HG02981 (cell line): ENCODE measurements at regions not wholly inside any gene's neighbourhood (a gene's known extent, or its start where the extent isn't known, plus 50 kb on each side); places are given as distances from the start of the nearest gene placed in this dataset.
"Not testable (repeated sequence)": the region's sequence is repeated elsewhere in the genome, so short reads cannot be mapped to it uniquely, and the experiment has no call there.

Source experiments
- ATAC-seq: cut with Tn5 transposase; IDR thresholded peaks from one replicate; pipeline ENCODE4 v1.9.1; 2021; ENCODE audit warnings: mild to moderate bottlenecking, moderate library complexity; ENCODE audit not compliant: unreplicated experiment

DNA sequence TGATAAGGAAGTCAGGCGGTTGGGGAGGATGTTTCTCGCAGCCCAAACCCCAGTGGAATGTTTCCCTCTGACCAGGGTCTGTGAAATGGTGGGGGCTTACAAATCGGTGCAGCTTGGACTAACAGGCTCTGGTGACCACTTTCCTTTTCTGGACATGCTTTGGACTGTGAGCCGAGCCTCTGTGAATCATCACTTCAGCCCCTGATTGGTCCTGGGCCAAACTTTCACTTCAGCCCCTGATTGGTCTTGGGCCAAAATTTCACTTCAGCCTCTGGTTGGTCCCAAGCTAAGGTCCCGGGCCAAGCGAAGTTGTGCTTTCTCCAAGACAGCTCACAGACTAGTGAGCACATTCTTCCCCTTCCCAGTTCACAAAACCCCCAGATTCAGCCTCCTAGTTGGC is 223.7 kb upstream of the ANKRD20A1 start:
- not testable (repeated sequence) for ATAC-seq

DNA sequence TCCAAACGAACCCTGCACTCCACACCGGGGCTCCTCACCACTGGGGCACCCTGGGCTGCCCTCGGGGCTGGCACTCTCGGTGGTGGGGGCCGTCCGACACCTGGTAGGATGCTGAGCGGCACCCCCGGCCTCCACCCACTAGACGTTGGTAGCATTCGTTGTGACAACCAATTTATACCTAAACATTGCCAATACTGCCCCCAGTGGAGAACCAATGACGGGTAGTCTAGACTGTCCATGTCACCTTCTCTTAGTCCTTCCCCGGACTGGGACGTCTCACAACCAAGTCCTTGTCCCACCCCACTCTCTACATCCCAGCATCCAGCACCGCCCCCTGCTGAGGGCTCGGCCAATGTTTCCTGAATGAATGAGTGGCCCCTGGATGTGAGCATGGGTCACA is 246.8 kb upstream of the ANKRD20A1 start:
- ATAC-seq = not testable (repeated sequence)

GRCh38 chr9:67609872-67610271 is 248.9 kb upstream of the ANKRD20A1 start:
- ATAC-seq = not testable (repeated sequence)

DNA sequence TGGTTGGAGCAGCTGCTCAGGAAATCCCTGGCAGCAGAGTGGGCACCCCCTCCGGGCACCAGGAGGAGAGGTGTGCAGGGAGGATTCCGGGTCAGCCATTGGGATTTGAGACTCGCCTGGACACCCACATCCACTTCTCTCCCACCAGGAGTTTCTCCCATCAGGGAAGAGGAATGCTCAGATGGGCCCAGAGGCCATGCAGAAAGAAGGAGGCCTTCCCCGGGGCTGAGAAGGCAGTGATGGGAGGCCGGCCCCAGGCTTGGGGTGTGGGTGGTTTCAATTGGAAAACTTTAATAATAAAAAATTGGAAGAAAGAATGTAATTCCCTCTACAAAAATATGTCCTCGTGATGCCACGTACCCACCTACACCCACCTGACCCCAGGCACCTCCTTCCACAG is 249.3 kb upstream of the ANKRD20A1 start:
- ATAC-seq = not testable (repeated sequence)

DNA sequence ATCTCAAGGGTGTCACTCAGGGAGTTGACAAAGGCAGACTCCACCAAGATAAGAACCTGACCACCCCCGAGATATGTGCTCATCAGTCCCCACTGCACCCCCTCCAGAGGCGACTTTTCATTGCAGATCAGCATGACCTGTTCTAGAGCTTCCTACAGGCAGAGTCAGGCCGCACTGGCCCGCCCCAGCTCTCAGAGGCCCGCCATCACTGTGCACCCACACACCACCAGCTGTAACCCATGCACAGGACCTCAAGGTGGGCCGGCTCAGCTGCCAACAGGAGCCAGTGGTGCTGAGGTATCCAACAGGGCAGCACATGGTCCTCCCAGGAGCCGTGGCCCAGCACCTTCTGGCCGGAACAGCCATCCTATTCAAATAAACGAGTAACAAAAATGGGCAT is 253.6 kb upstream of the ANKRD20A1 start:
- ATAC-seq = not testable (repeated sequence)

- ATAC-seq = not testable (repeated sequence)
Measured at GRCh38 chr9:67603609-67604008, 255.1 kb upstream of the ANKRD20A1 start.

- not testable (repeated sequence) for ATAC-seq
Measured at GRCh38 chr9:67592424-67592823, 266.3 kb upstream of the ANKRD20A1 start.

- not testable (repeated sequence) for ATAC-seq
Measured at GRCh38 chr9:67555874-67556273, 302.9 kb upstream of the ANKRD20A1 start.

DNA sequence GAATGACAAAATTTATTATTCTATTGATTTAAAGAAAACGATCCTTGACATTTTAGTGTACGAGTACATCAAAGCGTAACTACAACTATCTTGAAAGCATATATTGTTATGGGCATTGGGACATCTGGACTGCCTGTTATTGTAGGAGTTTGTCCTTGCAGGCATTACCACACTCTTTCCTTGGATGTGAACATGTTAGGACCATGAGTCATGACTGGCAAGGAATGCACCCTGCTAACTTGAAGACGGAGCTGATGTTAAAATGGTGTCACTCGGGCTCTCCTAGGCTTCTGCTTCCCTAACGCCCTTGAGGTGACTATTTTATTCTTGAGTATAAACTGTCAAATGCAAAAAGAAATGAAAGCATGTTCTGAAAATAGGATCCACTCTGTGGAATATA is 308.7 kb upstream of the ANKRD20A1 start:
- ATAC-seq = not testable (repeated sequence)

DNA sequence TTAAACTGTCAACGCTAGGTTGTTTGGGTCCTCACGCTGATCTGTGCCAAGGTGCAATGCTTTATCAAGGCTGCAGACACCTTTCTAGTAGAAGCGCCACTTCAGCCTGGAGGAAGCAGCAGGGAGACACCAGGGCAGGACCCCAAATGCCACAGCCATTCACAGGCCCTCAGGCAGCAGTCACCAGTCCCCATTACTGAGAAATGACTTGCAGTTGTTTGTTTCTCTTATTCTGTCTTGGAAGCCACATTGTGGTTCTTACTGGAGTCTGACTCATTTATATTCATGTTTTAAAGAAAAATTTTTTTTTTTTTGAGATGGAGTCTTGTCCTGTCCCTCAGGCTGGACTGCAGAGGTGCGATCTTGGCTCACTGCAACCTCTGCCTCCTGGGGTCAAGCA is 328.9 kb upstream of the ANKRD20A1 start:
- ATAC-seq = not testable (repeated sequence)

DNA sequence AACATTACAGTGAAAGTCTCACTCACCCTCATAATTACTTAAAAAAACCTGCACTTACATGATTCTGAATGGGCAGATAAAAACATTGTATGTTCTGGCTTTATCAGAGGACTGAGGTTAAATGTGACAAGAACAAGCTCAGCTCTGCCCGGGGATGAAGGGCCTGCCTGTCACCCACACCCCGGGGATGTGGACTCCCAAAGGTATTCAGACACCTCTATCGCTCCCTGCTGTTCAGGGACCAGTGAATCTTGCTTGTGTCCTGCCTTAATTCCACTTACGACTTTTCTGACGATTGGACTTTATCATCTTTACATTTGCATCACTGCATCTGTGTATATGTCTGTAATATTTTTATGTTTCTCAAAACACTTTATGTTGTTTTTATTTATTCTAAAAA is 341.8 kb upstream of the ANKRD20A1 start:
- ATAC-seq = not testable (repeated sequence)

DNA sequence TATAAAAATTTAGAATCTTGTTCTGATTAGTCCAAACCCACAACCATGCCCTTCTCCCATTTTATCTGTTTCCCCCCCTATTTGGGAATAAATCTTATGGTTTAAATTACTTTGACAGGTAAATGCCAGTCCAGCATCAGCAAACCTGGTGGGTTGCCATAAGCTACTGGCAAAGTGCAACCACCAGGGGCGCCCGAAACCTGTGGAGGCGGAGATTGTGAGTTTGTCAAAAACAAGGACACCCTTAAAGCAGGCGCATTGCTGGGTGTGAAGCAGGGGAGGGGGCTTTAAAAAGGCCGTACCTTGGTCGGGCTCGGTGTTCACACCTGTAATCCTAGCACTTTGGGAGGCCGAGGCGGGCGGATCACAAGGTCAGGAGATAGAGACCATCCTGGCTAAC is 344.1 kb upstream of the ANKRD20A1 start:
- not testable (repeated sequence) for ATAC-seq

- not testable (repeated sequence) for ATAC-seq
Measured at GRCh38 chr9:67503728-67504369, 354.9 kb upstream of the ANKRD20A1 start.

GRCh38 chr9:67492028-67492427 is 366.7 kb upstream of the ANKRD20A1 start:
- not testable (repeated sequence) for ATAC-seq

DNA sequence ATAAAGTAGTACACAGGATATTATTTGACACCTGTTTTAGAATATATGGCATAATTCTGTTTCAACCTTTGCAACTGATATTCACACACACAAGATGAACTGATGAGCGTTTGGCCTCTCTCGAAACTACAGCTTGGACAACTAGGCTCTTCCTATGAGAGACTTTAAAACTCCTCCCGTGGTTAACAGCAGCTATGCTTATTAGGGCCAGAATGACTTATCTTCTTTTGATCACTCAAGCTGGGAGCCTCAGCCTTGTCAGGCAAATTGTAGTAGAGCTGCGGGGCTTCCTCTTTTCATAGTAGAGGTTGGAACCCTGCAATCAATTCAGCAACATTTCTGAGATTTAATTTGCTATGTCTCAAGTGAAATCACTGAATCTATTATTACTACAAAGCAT is 381.3 kb upstream of the ANKRD20A1 start:
- not testable (repeated sequence) for ATAC-seq

DNA sequence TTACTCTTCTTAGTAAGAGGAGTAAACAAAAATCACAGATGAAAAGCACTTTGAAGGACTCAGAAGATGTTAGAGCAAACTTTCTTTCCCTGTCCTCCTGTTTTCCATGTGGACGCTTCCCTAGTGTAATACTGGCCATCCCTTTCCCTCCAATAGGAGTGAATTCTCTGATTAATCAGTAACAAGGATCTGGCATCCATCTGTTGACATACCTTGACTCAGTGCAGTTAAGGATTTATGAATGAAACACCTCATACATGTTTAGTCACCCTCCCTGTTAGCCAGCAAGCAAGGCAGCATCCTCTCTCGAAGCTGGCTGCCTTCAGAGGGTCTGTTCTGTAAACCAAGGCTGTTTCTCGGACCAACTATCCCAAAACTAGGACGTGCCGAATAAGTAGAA is 388.0 kb upstream of the ANKRD20A1 start:
- not testable (repeated sequence) for ATAC-seq

DNA sequence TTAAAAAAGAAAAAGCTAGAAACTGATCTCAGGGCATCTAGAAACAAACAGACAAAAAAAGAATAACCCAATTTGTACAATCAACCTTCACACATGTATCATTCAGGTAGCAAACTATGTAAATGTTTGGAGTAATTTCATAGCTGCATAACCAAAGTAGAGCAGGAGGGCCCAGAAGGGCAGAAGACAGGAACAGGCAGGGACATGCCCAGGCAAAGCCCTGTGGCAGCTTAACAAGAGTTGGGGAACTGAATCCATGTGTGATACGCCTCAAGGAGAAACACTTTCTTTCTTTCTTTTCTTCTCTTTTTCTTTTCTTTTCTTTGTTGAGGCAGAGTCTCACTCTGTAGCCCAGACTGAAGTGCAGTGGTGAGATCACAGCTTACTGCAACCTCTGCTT is 390.4 kb upstream of the ANKRD20A1 start:
- not testable (repeated sequence) for ATAC-seq

DNA sequence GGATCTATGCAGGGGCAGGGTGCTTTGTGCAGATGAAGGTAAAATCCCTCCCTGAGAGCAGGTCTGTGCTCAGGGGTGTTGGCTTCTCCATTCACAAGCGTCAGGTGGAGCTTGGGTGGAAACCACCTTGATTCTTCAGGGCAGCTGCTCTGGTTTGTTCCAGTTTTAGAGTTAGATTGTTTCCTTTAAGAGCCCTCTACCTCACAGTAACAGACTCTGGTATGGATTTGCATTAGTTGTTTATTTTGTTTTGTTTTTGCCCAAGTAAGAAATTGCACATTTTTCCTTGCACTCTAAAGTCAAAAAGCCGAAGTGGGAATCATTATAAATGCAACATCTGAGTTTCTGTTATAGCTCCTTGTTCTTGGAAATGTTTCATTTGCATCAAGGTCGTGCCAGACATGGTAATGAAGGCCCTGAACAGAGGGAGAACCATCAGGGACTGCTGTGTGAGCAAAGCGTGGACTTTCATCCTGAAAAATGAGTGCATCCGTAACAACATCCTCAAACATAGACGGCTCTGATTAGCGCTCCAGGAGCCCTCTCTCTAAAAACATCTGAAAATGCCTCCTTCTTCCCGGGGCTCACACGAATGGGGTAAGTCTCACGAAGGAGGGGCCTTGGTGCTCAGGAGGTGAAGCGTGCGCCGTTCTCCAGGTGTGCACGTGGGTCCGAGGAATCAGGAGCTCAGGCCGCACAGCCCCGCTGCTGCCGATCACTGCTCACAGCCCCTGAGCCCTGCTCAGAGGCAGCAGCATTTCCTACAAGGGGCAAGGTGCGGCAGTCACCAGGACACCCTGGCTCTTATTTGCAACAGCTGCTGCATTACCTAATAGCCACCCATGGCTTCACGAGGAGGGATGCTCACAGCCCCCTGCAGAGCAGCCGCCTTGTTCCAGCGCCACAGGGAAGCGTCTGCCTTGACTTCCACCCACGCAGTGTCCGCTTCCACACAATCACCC is 396.7 kb upstream of the ANKRD20A1 start:
- ATAC-seq = not testable (repeated sequence)

DNA sequence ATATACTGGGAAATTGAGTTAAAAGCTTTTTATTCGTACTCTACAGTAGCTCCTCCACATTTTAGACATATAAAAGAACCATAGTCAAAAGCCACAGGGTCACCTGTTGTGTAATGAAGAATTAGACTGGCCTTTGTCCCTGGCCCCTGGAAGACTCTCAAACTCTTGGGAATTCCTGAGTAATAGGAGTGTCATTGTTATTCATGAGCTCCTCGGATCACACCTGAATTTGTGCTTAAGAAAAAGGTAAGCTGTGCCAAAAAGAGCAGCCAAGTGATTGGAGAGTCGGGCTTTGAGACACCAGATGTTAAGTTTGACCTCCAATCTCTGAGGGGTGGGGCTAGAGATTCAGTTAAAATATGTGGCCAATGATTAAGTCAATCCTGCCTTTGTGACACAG is 405.8 kb upstream of the ANKRD20A1 start:
- ATAC-seq = not testable (repeated sequence)

DNA sequence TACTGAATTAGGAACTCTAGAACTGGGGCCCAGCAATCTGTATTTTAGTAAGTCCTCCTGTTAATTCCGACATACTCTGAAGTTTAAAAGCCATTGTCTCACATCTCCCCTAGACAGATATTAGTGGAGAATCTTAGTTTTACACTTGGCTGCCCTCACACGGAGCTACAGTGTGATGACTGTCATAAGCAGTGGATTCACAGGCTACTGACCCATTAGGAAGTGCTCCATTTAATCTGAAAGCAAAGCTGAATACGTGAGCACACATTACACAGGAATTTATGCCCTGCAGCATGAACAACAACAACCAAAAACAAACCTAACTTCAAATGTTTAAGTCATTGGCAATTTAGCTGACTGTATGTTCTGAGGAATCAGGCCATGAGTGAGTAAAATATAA is 416.4 kb upstream of the ANKRD20A1 start:
- ATAC-seq = not testable (repeated sequence)

GRCh38 chr9:67437011-67437410 is 421.7 kb upstream of the ANKRD20A1 start:
- not testable (repeated sequence) for ATAC-seq

GRCh38 chr9:67424881-67425280 is 432.5 kb upstream of the SPATA31A3 start:
- not testable (repeated sequence) for ATAC-seq
